H1 (cell line): ENCODE measurements at regions not wholly inside any gene's neighbourhood (a gene's known extent, or its start where the extent isn't known, plus 50 kb on each side); places are given as distances from the start of the nearest gene placed in this dataset.

Experiments
- CTCF ChIA-PET: fragments of 300-600 bp; sonication (Branson Sonifier 250); formaldehyde crosslinking; loops from one replicate; lab custom pipeline; 2021; ENCODE audit not compliant: partially characterized antibody; lab: Charles Lee
- POLR2A ChIA-PET: fragments of 300-600 bp; sonication (Branson Sonifier 250); formaldehyde crosslinking; loops from one replicate; lab custom pipeline; 2021; ENCODE audit warnings: inconsistent platforms; ENCODE audit not compliant: partially characterized antibody; lab: Charles Lee
- DNase-seq, 2 experiments: peaks; one replicate each; pipeline versions ENCODE4 v3.0.0 to v3.0.0-alpha.2; 2010 to 2022; ENCODE audit warnings: low spot score in 2 of 2, low read depth in 1 of 2, mixed read lengths in 1 of 2
- FAIRE-seq: peaks from 2 replicates; lab custom pipeline; 2011; peaks lifted over from hg19 to GRCh38; lab: Jason Lieb, UNC
- H2AFZ ChIP-seq: 2 replicates; pipeline ENCODE4 v1.8.1; 2012; ENCODE audit warnings: low read length, inconsistent platforms
- H2AK5ac ChIP-seq: 2 replicates; pipeline ENCODE4 v1.6.1; 2013; ENCODE audit warnings: low read depth, low read length
- H2BK120ac ChIP-seq: replicated peaks from 2 replicates; pipeline ENCODE3; 2013; ENCODE audit warnings: low read depth, low read length, inconsistent platforms
- H2BK12ac ChIP-seq: 2 replicates; pipeline ENCODE4 v1.6.1; 2013; ENCODE audit warnings: low read depth, low read length
- H2BK15ac ChIP-seq: 2 replicates; pipeline ENCODE4 v1.6.1; 2013; ENCODE audit warnings: low read length
- H2BK20ac ChIP-seq: 2 replicates; pipeline ENCODE4 v1.6.1; 2013; ENCODE audit warnings: low read length
- H2BK5ac ChIP-seq: 2 replicates; pipeline ENCODE4 v1.6.1; 2013; ENCODE audit warnings: low read depth, low read length
- H3K14ac ChIP-seq: 2 replicates; pipeline ENCODE4 v1.6.1; 2013; ENCODE audit warnings: inconsistent platforms; ENCODE audit not compliant: insufficient read length
- H3K18ac ChIP-seq: 2 replicates; pipeline ENCODE4 v1.6.1; 2013; ENCODE audit warnings: low read length; ENCODE audit errors: extremely low read depth
- H3K23ac ChIP-seq: 2 replicates; pipeline ENCODE4 v1.6.1; 2013; ENCODE audit warnings: inconsistent platforms; ENCODE audit not compliant: insufficient read length
- H3K23me2 ChIP-seq: 2 replicates; pipeline ENCODE4 v1.6.1; 2013; ENCODE audit warnings: low read depth, low read length
- H3K27ac ChIP-seq: 2 replicates; pipeline ENCODE4 v1.6.1; 2011; ENCODE audit warnings: low read depth, low read length, inconsistent platforms
- H3K27me3 ChIP-seq, 4 experiments: replicated peaks in 1 of 4; 1 replicate in 1 of 4; 2 replicates in 3 of 4; pipeline versions ENCODE4 v1.6.1 to v1.8.1; 2011 to 2013; ENCODE audit warnings: low read length in 3 of 4, mild to moderate bottlenecking in 3 of 4, inconsistent platforms in 2 of 4, mixed read lengths in 2 of 4, moderate library complexity in 1 of 4; ENCODE audit not compliant: control insufficient read depth in 3 of 4, insufficient read depth in 3 of 4; ENCODE audit errors: extremely low read depth in 1 of 4
- H3K36me3 ChIP-seq, 4 experiments: 2 replicates each; pipeline versions ENCODE4 v1.6.1 to v1.8.1; 2011 to 2013; ENCODE audit warnings: mild to moderate bottlenecking in 4 of 4, low read length in 3 of 4, moderate library complexity in 2 of 4, control low read depth in 1 of 4, inconsistent platforms in 1 of 4; ENCODE audit not compliant: insufficient read depth in 4 of 4, control insufficient read depth in 2 of 4
- H3K4ac ChIP-seq: replicated peaks from 2 replicates; pipeline ENCODE3; 2013; ENCODE audit warnings: low read length, low read depth, mixed read lengths, inconsistent platforms; ENCODE audit not compliant: insufficient read length
- H3K4me1 ChIP-seq, 4 experiments: replicated peaks in 1 of 4; 1 replicate in 1 of 4; 2 replicates in 3 of 4; pipeline versions ENCODE4 v1.6.1 to v1.8.1; 2011 to 2013; ENCODE audit warnings: low read length in 3 of 4, inconsistent platforms in 2 of 4, mixed read lengths in 1 of 4; ENCODE audit not compliant: insufficient read depth in 4 of 4, control insufficient read depth in 3 of 4
- H3K4me2 ChIP-seq, 2 experiments: 2 replicates each; pipeline versions ENCODE4 v1.6.1 to v1.8.1; 2011 to 2013; ENCODE audit warnings: low read depth in 2 of 2, low read length in 2 of 2, control low read depth in 1 of 2, inconsistent platforms in 1 of 2, mild to moderate bottlenecking in 1 of 2; ENCODE audit not compliant: insufficient read depth in 1 of 2
- H3K4me3 ChIP-seq, 4 experiments: fragments of 200-600, 300-600 bp in 1 of 4; sonication (generic), shearing (Covaris generic), sonication (Bioruptor Twin) in 1 of 4; 2 replicates each; pipeline versions ENCODE4 v1.5.1 to v1.8.1; 2011 to 2016; ENCODE audit warnings: low read length in 4 of 4, low read depth in 3 of 4, control low read depth in 2 of 4, inconsistent platforms in 2 of 4, mild to moderate bottlenecking in 2 of 4, mixed read lengths in 1 of 4, moderate library complexity in 1 of 4; ENCODE audit not compliant: insufficient read depth in 2 of 4; ENCODE audit errors: extremely low read depth in 1 of 4
- H3K56ac ChIP-seq: replicated peaks from 2 replicates; pipeline ENCODE3; 2013; ENCODE audit warnings: low read depth, mild to moderate bottlenecking, mixed read lengths, low read length, inconsistent platforms; ENCODE audit not compliant: insufficient read length
- H3K79me1 ChIP-seq: 2 replicates; pipeline ENCODE4 v1.6.1; 2013; ENCODE audit warnings: low read depth, low read length, control low read depth
- H3K79me2 ChIP-seq, 2 experiments: 2 replicates each; pipeline versions ENCODE4 v1.6.1 to v1.8.1; 2012 to 2013; ENCODE audit warnings: low read length in 2 of 2, mild to moderate bottlenecking in 2 of 2, inconsistent platforms in 1 of 2; ENCODE audit not compliant: insufficient read depth in 2 of 2, control insufficient read depth in 1 of 2
- H3K9ac ChIP-seq, 4 experiments: replicated peaks in 1 of 4; 1 replicate in 1 of 4; 2 replicates in 3 of 4; pipeline versions ENCODE4 v1.6.1 to v1.8.1; 2011 to 2013; ENCODE audit warnings: low read depth in 3 of 4, low read length in 3 of 4, control low read depth in 2 of 4, mild to moderate bottlenecking in 2 of 4, moderate library complexity in 2 of 4, inconsistent platforms in 1 of 4; ENCODE audit errors: extremely low read depth in 1 of 4
- H3K9me3 ChIP-seq, 2 experiments: 2 replicates each; pipeline versions ENCODE4 v1.6.1 to v1.8.1; 2012 to 2013; ENCODE audit warnings: mild to moderate bottlenecking in 2 of 2, moderate library complexity in 2 of 2, control low read depth in 1 of 2, inconsistent platforms in 1 of 2, low read depth in 1 of 2, low read length in 1 of 2, mixed read lengths in 1 of 2; ENCODE audit not compliant: insufficient read depth in 2 of 2
- H4K20me1 ChIP-seq, 2 experiments: replicated peaks in 1 of 2; 2 replicates each; pipeline versions ENCODE3 to v1.8.1; 2011 to 2013; ENCODE audit warnings: inconsistent platforms in 2 of 2, low read length in 2 of 2, mild to moderate bottlenecking in 1 of 2; ENCODE audit not compliant: insufficient read depth in 2 of 2, control insufficient read depth in 1 of 2
- H4K5ac ChIP-seq: 2 replicates; pipeline ENCODE4 v1.6.1; 2013; ENCODE audit warnings: low read length, low read depth, mixed read lengths, inconsistent platforms; ENCODE audit not compliant: insufficient read length
- H4K8ac ChIP-seq: 2 replicates; pipeline ENCODE4 v1.8.0; 2013; ENCODE audit warnings: mild to moderate bottlenecking, moderate library complexity, low read length, inconsistent platforms; ENCODE audit not compliant: insufficient read depth; ENCODE audit errors: extremely low read depth
- H4K91ac ChIP-seq: replicated peaks from 2 replicates; pipeline ENCODE3; 2013; ENCODE audit warnings: low read length, mixed read lengths, inconsistent platforms; ENCODE audit not compliant: insufficient read length
- ATF2 ChIP-seq: IDR thresholded peaks from 2 replicates; pipeline ENCODE4 v1.6.1; 2012; ENCODE audit warnings: low read length, inconsistent platforms
- BCL11A ChIP-seq, 2 experiments: IDR thresholded peaks; one replicate each; pipeline ENCODE4 v1.6.1; 2011; ENCODE audit warnings: low read depth in 2 of 2, low read length in 2 of 2, mild to moderate bottlenecking in 2 of 2
- CEBPB ChIP-seq: IDR thresholded peaks from 2 replicates; pipeline ENCODE4 v1.6.1; 2012; ENCODE audit warnings: low read depth, low read length
- GABPA ChIP-seq: IDR thresholded peaks from 2 replicates; pipeline ENCODE4 v1.6.1; 2011; ENCODE audit warnings: mild to moderate bottlenecking, low read length, moderate library complexity, borderline replicate concordance; ENCODE audit not compliant: insufficient read depth
- KDM1A ChIP-seq: fragments of 200-600, 300-600 bp; sonication (generic); IDR thresholded peaks from 2 replicates; pipeline ENCODE4 v1.7.1; 2016; ENCODE audit warnings: mild to moderate bottlenecking, low read length, borderline replicate concordance
- NRF1 ChIP-seq: IDR thresholded peaks from 2 replicates; pipeline ENCODE4 v1.6.1; 2011; ENCODE audit warnings: mild to moderate bottlenecking, low read depth, low read length, improper control_type of control experiment
- PHF8 ChIP-seq: fragments of 200-600 bp; sonication (generic); conservative IDR thresholded peaks from 2 replicates; pipeline ENCODE4 v1.7.1; 2012; ENCODE audit warnings: low read depth, mild to moderate bottlenecking, inconsistent platforms, low read length, moderate library complexity
- POLR2A ChIP-seq, 2 experiments: IDR thresholded peaks; 1 replicate in 1 of 2; 2 replicates in 1 of 2; pipeline ENCODE4 v1.6.1; 2011; ENCODE audit warnings: low read depth in 2 of 2, low read length in 2 of 2, mild to moderate bottlenecking in 2 of 2; ENCODE audit errors: control extremely low read depth in 1 of 2
- RAD21 ChIP-seq, 2 experiments: IDR thresholded peaks in 1 of 2; conservative IDR thresholded peaks in 1 of 2; 2 replicates each; pipeline ENCODE4 v1.6.1; 2011; ENCODE audit warnings: low read depth in 2 of 2, low read length in 2 of 2, improper control_type of control experiment in 1 of 2, inconsistent platforms in 1 of 2, mild to moderate bottlenecking in 1 of 2, moderate library complexity in 1 of 2
- SP4 ChIP-seq: IDR thresholded peaks from 2 replicates; pipeline ENCODE4 v1.6.1; 2012; ENCODE audit warnings: low read length, inconsistent platforms
- ZNF274 ChIP-seq: IDR thresholded peaks from 2 replicates; pipeline ENCODE4 v1.7.0; 2012; ENCODE audit warnings: low read length, borderline replicate concordance; ENCODE audit errors: extremely low read depth
- WGBS, 2 experiments: shearing (Covaris generic) in 1 of 2; methylation state at CpG; one replicate each; pipeline versions ENCODE4 v1.1.6 to v1.1.7; 2013 to 2015; ENCODE audit warnings: low lambda C conversion rate in 2 of 2, mixed read lengths in 2 of 2, inconsistent platforms in 1 of 2, low coverage in 1 of 2, missing lambda C conversion rate in 1 of 2; ENCODE audit not compliant: insufficient replicate concordance in 2 of 2, insufficient coverage in 1 of 2, insufficient read length in 1 of 2; ENCODE audit errors: extremely low coverage in 1 of 2, missing lambda C conversion rate in 1 of 2; 5-methylcytosine and 5-hydroxymethylcytosine counted together

GRCh38 chr3:176275113-176275512 lies 922.2 kb downstream of the TBL1XR1 start:
- Histone ChIP-seq H3K56ac (no peak overlapping the region), H3K27me3 (peaks cover 0 to 1% (median 0%) of the 10 kb centered on the region in 4 experiments; a peak in 1 of 7 replicates), H2BK12ac (no peak overlapping the region), H3K79me2 (no peaks in the 10 kb centered on the region), H3K4me1 (no peaks in the 10 kb centered on the region), H4K8ac (no peak overlapping the region), H3K9ac (no peak overlapping the region), H2BK5ac (no peak overlapping the region), H3K79me1 (no peaks in the 10 kb centered on the region), H3K23me2 (no peaks in the 10 kb centered on the region; the same call in 1 of the 2 replicates), H4K5ac (no peak overlapping the region), H2BK20ac (no peak overlapping the region), H3K4me3 (no peak overlapping the region), H3K9me3 (no peaks in the 10 kb centered on the region), H3K23ac (no peak overlapping the region), H3K18ac (no peak overlapping the region), H4K91ac (no peak overlapping the region), H2BK120ac (no peak overlapping the region), H3K4ac (no peak overlapping the region), H3K36me3 (no peaks in the 10 kb centered on the region; a peak in 1 of 8 replicates), H2BK15ac (no peak overlapping the region), H2AK5ac (no peak overlapping the region), H2AFZ (no peak overlapping the region), H3K4me2 (no peak overlapping the region), H4K20me1 (no peaks in the 10 kb centered on the region), H3K14ac (no peak overlapping the region), H3K27ac (no peak overlapping the region)
- WGBS, 2 experiments = 88% methylated on average over 2 of the region's 2 CpGs; no CpG with 5 or more reads in 1 of the 2 experiments
- CTCF ChIA-PET = interaction anchor here (0.6 to 1.7 kb wide), 2 partner anchors 16 to 295 kb away, joined by 3 to 5 read pairs; no protein-coding TSS in a partner anchor
- DNase-seq (no peak), FAIRE-seq (no peak)
- POLR2A ChIA-PET = interaction anchor here (0.6 to 1.7 kb wide), 2 partner anchors 9 to 88 kb away, joined by 3 to 6 read pairs; no protein-coding TSS in a partner anchor
- TF ChIP-seq SP4 = no peak
- no peak for TF ChIP-seq POLR2A (IDR thresholded peaks at IDR 0.05; ENCODE audit: control extremely low read depth in 1 of 2, low read depth in 2 of 2, low read length in 2 of 2)
- TF ChIP-seq ZNF274 = no peak
- no peak for TF ChIP-seq NRF1
- no peak for TF ChIP-seq GABPA
- TF ChIP-seq PHF8 = no peak
- no peak for TF ChIP-seq RAD21 (IDR thresholded peaks at IDR 0.05 in 1 of 2, conservative IDR thresholded peaks at IDR 0.05 in 1 of 2; ENCODE audit: low read depth in 2 of 2, low read length in 2 of 2)
- no peak for TF ChIP-seq KDM1A
- no peak for TF ChIP-seq ATF2
- TF ChIP-seq CEBPB = no peak
- TF ChIP-seq BCL11A (IDR thresholded peaks at IDR 0.05; ENCODE audit: low read depth in 2 of 2, low read length in 2 of 2) = no peak
